DND-41 (cell line): ENCODE measurements at regions not wholly inside any gene's neighbourhood (a gene's known extent, or its start where the extent isn't known, plus 50 kb on each side); places are given as distances from the start of the nearest gene placed in this dataset.
"Not testable (repeated sequence)": the region's sequence is repeated elsewhere in the genome, so short reads cannot be mapped to it uniquely, and the experiment has no call there.

Source experiments
- ATAC-seq: fragments of 200-7000 bp; cut with Tn5 transposase; 3 replicates; pipeline ENCODE4 v1.9.1; 2021; ENCODE audit warnings: low read depth; ENCODE audit not compliant: insufficient read depth
- DNase-seq: peaks from one replicate; pipeline ENCODE4 v3.0.0-alpha.2; 2020
- H2AFZ ChIP-seq: 2 replicates; pipeline ENCODE4 v1.6.0; 2012; ENCODE audit warnings: low read depth, low read length
- H3K27ac ChIP-seq: 2 replicates; pipeline ENCODE4 v1.5.1; 2012; ENCODE audit warnings: low read length, inconsistent platforms
- H3K27me3 ChIP-seq: fragments of 200-600 bp; sonication (generic); 2 replicates; pipeline ENCODE4 v1.6.0; 2012; ENCODE audit warnings: low read length, mild to moderate bottlenecking, inconsistent platforms; ENCODE audit not compliant: insufficient read depth, poor library complexity
- H3K36me3 ChIP-seq: 2 replicates; pipeline ENCODE4 v1.5.1; 2012; ENCODE audit warnings: low read length, inconsistent platforms; ENCODE audit not compliant: insufficient read depth
- H3K4me1 ChIP-seq: 2 replicates; pipeline ENCODE4 v1.5.1; 2012; ENCODE audit warnings: mild to moderate bottlenecking, low read length; ENCODE audit not compliant: insufficient read depth
- H3K4me2 ChIP-seq: 2 replicates; pipeline ENCODE4 v1.6.0; 2012; ENCODE audit warnings: mild to moderate bottlenecking, moderate library complexity, low read length, inconsistent platforms; ENCODE audit not compliant: insufficient read depth
- H3K4me3 ChIP-seq, 2 experiments: fragments of 200-600 bp in 1 of 2; shearing (Covaris generic) in 1 of 2; 2 replicates each; pipeline ENCODE4 v1.5.1; 2012 to 2016; ENCODE audit warnings: inconsistent platforms in 2 of 2, low read length in 2 of 2, mild to moderate bottlenecking in 2 of 2, low read depth in 1 of 2, moderate library complexity in 1 of 2
- H3K79me2 ChIP-seq: 2 replicates; pipeline ENCODE4 v1.6.0; 2012; ENCODE audit warnings: low read length, inconsistent platforms; ENCODE audit not compliant: insufficient read depth
- H3K9ac ChIP-seq: 2 replicates; pipeline ENCODE4 v1.6.0; 2012; ENCODE audit warnings: low read depth, mild to moderate bottlenecking, inconsistent platforms, low read length, moderate library complexity
- H3K9me3 ChIP-seq: 2 replicates; pipeline ENCODE4 v1.5.1; 2012; ENCODE audit warnings: low read length, moderate library complexity, mild to moderate bottlenecking, inconsistent platforms; ENCODE audit not compliant: insufficient read depth, severe bottlenecking
- H4K20me1 ChIP-seq: 2 replicates; pipeline ENCODE4 v1.6.0; 2012; ENCODE audit warnings: low read length; ENCODE audit not compliant: insufficient read depth
- EZH2 ChIP-seq: IDR thresholded peaks from 3 replicates; pipeline ENCODE4 v1.6.1; 2012; ENCODE audit warnings: borderline replicate concordance, low read depth, mild to moderate bottlenecking, moderate library complexity, low read length, inconsistent platforms; ENCODE audit not compliant: severe bottlenecking
- TF ChIP-seq, protein P1 (sequence below): IDR thresholded peaks from 2 replicates; pipeline ENCODE4 v1.5.1; 2012; ENCODE audit warnings: borderline replicate concordance, low read length, moderate library complexity, mild to moderate bottlenecking; ENCODE audit not compliant: poor library complexity, severe bottlenecking; ENCODE audit errors: extremely low read depth

DNA sequence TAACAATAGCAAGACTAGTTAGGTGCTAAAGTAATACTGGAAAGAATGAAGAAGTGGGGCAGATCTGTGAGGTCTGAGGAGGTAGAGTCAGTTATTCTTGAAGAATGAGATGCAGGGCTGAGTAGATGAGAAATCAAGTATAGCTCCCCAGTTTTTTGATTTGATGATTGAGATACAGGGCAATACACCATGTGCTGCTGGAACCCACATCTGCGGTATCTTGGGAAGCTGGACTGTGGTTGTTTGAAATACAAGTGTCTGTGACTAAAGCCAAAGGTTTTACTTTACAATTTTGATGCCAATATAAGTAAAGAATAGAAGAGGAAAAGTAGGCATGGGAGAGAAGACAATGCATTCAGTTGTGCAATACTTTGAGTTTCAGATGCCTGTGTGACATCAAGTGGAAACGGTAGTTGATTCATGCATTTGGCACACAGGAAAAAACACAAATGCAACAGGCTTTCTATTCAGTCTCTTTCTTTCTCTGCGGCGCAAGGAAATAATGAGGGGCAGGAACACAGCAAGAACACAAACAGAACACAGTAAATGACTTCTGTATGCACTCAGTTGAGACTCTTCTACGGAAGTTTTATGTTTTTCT is 190.2 kb upstream of the SLC38A2 start:
- no peak overlapping the region for H3K4me2 ChIP-seq

DNA sequence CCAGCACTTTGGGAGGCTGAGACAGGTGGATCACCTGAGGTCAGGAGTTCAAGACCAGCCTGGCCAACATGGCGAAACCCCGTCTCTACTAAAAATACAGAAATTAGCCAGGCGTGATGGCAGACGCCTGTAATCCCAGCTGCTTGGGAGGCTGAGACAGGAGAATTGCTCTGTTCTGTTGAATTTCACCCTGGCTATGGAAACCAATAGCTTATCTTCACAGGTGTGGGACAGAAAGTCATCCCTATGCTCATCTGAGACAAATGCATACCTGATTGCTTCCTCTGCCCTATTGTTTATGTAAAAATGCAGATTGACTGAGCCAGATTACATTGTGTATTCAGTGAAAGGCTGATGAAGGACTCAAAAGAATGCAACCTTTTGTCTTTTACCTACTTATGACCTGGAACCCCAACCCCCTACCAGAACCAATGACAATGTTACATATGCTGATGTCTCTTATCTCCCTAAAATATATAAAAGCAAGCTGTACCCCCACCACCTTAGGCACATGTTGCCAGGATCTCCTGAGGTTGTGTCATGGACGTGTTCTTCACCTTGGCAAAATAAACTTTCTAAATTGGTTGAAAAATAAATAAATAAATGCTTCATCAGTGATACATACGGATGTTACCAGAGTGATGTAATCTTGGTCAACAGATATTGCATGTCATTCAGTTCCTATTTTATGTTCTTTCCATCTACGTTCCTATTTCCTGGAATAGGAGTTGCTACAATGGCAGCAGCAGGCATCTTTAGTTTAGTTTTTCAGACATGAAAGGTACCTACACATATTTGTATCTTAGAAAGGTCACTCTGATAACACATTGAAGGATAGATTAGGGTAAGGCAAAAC is 189.4 kb upstream of the SLC38A2 start:
- H3K79me2 ChIP-seq, H3K27me3 ChIP-seq, H3K36me3 ChIP-seq, H4K20me1 ChIP-seq, H3K4me1 ChIP-seq, H2AFZ ChIP-seq, H3K9ac ChIP-seq, ATAC-seq, H3K4me2 ChIP-seq, DNase-seq, H3K9me3 ChIP-seq, H3K4me3 ChIP-seq, H3K27ac ChIP-seq: not testable (repeated sequence)

More for the DNA sequence above, 190.2 kb upstream of the SLC38A2 start:
- no peaks in the 10 kb centered on the region for H3K4me1 ChIP-seq
- no peaks in the 10 kb centered on the region for H4K20me1 ChIP-seq
- H3K27ac ChIP-seq = no peak overlapping the region
- H3K36me3 ChIP-seq = no peaks in the 10 kb centered on the region
- DNase-seq (no peak), ATAC-seq (no peak)
- no peaks in the 10 kb centered on the region for H3K27me3 ChIP-seq
- H3K9me3 ChIP-seq = peaks cover 16% of the 10 kb centered on the region
- no peak overlapping the region for H3K9ac ChIP-seq
- no peak overlapping the region for H2AFZ ChIP-seq
- TF ChIP-seq, protein P1, sequence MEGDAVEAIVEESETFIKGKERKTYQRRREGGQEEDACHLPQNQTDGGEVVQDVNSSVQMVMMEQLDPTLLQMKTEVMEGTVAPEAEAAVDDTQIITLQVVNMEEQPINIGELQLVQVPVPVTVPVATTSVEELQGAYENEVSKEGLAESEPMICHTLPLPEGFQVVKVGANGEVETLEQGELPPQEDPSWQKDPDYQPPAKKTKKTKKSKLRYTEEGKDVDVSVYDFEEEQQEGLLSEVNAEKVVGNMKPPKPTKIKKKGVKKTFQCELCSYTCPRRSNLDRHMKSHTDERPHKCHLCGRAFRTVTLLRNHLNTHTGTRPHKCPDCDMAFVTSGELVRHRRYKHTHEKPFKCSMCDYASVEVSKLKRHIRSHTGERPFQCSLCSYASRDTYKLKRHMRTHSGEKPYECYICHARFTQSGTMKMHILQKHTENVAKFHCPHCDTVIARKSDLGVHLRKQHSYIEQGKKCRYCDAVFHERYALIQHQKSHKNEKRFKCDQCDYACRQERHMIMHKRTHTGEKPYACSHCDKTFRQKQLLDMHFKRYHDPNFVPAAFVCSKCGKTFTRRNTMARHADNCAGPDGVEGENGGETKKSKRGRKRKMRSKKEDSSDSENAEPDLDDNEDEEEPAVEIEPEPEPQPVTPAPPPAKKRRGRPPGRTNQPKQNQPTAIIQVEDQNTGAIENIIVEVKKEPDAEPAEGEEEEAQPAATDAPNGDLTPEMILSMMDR = no peak
- H3K4me3 ChIP-seq = no peak overlapping the region
- H3K79me2 ChIP-seq = no peaks in the 10 kb centered on the region

DNA sequence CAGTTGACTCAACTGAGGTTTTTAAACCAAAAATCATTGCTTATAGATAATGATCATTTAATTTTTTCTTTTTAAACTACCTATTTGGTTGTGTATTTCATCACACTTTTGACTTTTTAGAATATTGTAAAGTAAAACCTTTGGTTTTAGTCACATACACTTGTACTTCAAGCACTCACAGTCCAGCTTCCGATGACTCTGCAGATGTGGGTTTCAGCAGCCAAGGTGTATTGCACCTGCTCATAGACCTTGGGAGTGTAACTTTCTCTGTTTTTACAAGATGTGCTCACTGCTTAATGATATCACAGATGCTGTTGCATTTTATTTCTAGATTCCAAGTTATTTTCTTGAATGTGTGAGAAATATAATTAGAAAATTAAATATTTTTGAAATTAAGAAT is 188.3 kb upstream of the SLC38A2 start:
- H3K4me2 ChIP-seq = no peak overlapping the region
- no peak for TF ChIP-seq EZH2
- TF ChIP-seq, protein P1 = no peak
- H2AFZ ChIP-seq = no peak overlapping the region
- H4K20me1 ChIP-seq = no peaks in the 10 kb centered on the region
- H3K9ac ChIP-seq = no peak overlapping the region
- no peak overlapping the region for H3K27ac ChIP-seq
- H3K27me3 ChIP-seq = no peaks in the 10 kb centered on the region
- ATAC-seq (no peak), DNase-seq (no peak)
- H3K36me3 ChIP-seq = no peaks in the 10 kb centered on the region
- H3K79me2 ChIP-seq = no peaks in the 10 kb centered on the region
- H3K4me3 ChIP-seq = no peak overlapping the region
- H3K4me1 ChIP-seq = no peaks in the 10 kb centered on the region
- H3K9me3 ChIP-seq = peaks cover 7% of the 10 kb centered on the region

DNA sequence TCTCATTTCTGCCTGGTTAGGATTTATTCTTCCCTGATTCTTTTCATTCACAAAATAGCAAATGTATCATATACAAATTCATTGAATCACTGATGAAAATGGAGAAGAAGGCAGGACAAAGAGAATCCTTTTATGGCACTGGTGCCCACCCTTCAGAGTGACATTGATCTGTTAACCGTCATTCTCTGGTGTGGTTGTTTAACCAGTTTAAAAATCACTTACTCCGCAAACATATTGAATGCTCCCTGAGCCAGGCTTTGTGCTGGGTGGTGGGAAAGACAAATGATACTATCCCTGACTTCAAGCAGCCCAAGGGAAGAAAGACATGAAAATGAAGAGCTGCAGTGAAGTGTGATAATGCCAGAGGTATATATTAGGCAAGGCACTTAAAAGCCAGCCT is 187.5 kb upstream of the SLC38A2 start:
- H3K36me3 ChIP-seq = no peaks in the 10 kb centered on the region
- no peak overlapping the region for H3K4me2 ChIP-seq
- H3K27me3 ChIP-seq = no peaks in the 10 kb centered on the region
- H4K20me1 ChIP-seq = no peaks in the 10 kb centered on the region
- H3K4me3 ChIP-seq = no peak overlapping the region
- no peak overlapping the region for H2AFZ ChIP-seq
- H3K9me3 ChIP-seq = no peaks in the 10 kb centered on the region
- no peaks in the 10 kb centered on the region for H3K4me1 ChIP-seq
- no peak overlapping the region for H3K27ac ChIP-seq
- no peak for TF ChIP-seq EZH2
- TF ChIP-seq, protein P1 = no peak
- DNase-seq = no peak
- ATAC-seq = no peak
- H3K9ac ChIP-seq = no peak overlapping the region
- no peaks in the 10 kb centered on the region for H3K79me2 ChIP-seq
